ENCODE measurements at regions not wholly inside any gene's neighbourhood (a gene's known extent, or its start where the extent isn't known, plus 50 kb on each side); places are given as distances from the start of the nearest gene placed in this dataset.

- TF ChIP-seq CTCF (IDR thresholded peaks at IDR 0.05) = no peak
- no peak for TF ChIP-seq POLR2A (IDR thresholded peaks at IDR 0.05)
- TF ChIP-seq POLR2AphosphoS5 (IDR thresholded peaks at IDR 0.05) = no peak
Observed at GRCh38 chr2:136288249-136288648, 170.3 kb upstream of the CXCR4 start.

All from breast epithelium (tissue), 3 donors.